Esophagus (tissue), 2 donors: ENCODE measurements at regions not wholly inside any gene's neighbourhood (a gene's known extent, or its start where the extent isn't known, plus 50 kb on each side); places are given as distances from the start of the nearest gene placed in this dataset.

Experiments
- H3K27ac ChIP-seq, 2 donors: one replicate each; pipeline ENCODE4 v1.5.1; 2013; ENCODE audit warnings: low read depth in 2 of 2, mild to moderate bottlenecking in 2 of 2, inconsistent platforms in 1 of 2, low read length in 1 of 2, moderate library complexity in 1 of 2
- H3K27me3 ChIP-seq, 2 donors: one replicate each; pipeline ENCODE4 v1.6.1; 2013; ENCODE audit warnings: low read length in 2 of 2, control low read depth in 1 of 2, mild to moderate bottlenecking in 1 of 2; ENCODE audit not compliant: insufficient read depth in 2 of 2, control insufficient read depth in 1 of 2
- H3K36me3 ChIP-seq, 2 donors: one replicate each; pipeline ENCODE4 v1.6.1; 2013; ENCODE audit warnings: low read length in 1 of 2; ENCODE audit not compliant: control insufficient read depth in 2 of 2, insufficient read depth in 2 of 2
- H3K4me1 ChIP-seq, 2 donors: one replicate each; pipeline ENCODE4 v1.6.1; 2013; ENCODE audit warnings: low read length in 1 of 2; ENCODE audit not compliant: control insufficient read depth in 2 of 2, insufficient read depth in 2 of 2
- H3K4me3 ChIP-seq, 2 donors: one replicate each; pipeline ENCODE4 v1.5.1; 2013; ENCODE audit warnings: low read length in 2 of 2, mild to moderate bottlenecking in 2 of 2, low read depth in 1 of 2, moderate library complexity in 1 of 2
- H3K9me3 ChIP-seq, 2 donors: one replicate each; pipeline ENCODE4 v1.6.1; 2013; ENCODE audit warnings: mild to moderate bottlenecking in 2 of 2, low read depth in 1 of 2, low read length in 1 of 2, moderate library complexity in 1 of 2; ENCODE audit not compliant: control insufficient read depth in 2 of 2, insufficient read depth in 1 of 2
- WGBS, 2 donors: extraction: QIAGEN DNeasy Blood & Tissue Kit; methylation state at CpG; one replicate each; pipeline ENCODE4 v1.1.7; 2013; 5-methylcytosine and 5-hydroxymethylcytosine counted together
- donor health status: healthy with polysubstance abuse.
- donor health status: Bipolar disorder and iron deficiency.

DNA sequence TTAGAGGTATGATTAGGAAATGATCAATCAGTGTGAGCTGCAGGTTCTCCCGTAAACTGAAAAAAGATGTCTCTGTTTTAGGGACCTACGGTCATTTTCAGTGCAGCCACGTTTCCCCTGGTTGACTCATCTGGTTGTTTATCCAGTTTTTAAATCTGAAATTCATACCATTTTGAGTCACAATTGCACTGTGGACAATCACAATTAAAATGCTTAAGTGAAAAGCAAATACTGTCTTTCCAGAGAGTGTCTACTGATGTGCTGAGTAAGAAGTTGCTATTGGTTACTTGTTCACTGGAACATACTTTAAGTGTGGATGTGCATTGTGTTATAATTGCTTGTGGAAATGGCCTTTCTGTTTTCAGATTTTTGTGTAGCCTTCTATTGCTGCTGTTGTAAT, 305.1 kb upstream of the SASH1 start:
- H3K4me1 ChIP-seq, result no peaks in the 10 kb centered on the region
- WGBS, 2 donors, result 56 to 65% methylated on average over 3 of the region's 3 CpGs
- no peaks in the 10 kb centered on the region for H3K36me3 ChIP-seq
- H3K27me3 ChIP-seq, result no peaks in the 10 kb centered on the region
- H3K27ac ChIP-seq, result no peak overlapping the region
- H3K4me3 ChIP-seq, result no peak overlapping the region
- peaks cover 0 to 2% of the 10 kb centered on the region in 2 donors for H3K9me3 ChIP-seq

- WGBS, 2 donors, result 67 to 72% methylated on average over 4 of the region's 4 CpGs
- H3K4me3 ChIP-seq, result no peak overlapping the region
- H3K27me3 ChIP-seq, result no peaks in the 10 kb centered on the region
- no peaks in the 10 kb centered on the region for H3K4me1 ChIP-seq
- no peaks in the 10 kb centered on the region for H3K36me3 ChIP-seq
- peaks cover 0 to 2% of the 10 kb centered on the region in 2 donors for H3K9me3 ChIP-seq
- no peak overlapping the region for H3K27ac ChIP-seq
Observed at GRCh38 chr6:148041546-148041945, 301.1 kb upstream of the SASH1 start.

- no peaks in the 10 kb centered on the region for H3K4me1 ChIP-seq
- H3K9me3 ChIP-seq, result peaks cover 0 to 2% of the 10 kb centered on the region in 2 donors
- 40 to 42% methylated on average over 1 of the region's 1 CpG for WGBS, 2 donors
- H3K27me3 ChIP-seq, result no peaks in the 10 kb centered on the region
- no peak overlapping the region for H3K4me3 ChIP-seq
- H3K27ac ChIP-seq, result no peak overlapping the region
- no peaks in the 10 kb centered on the region for H3K36me3 ChIP-seq
Observed at GRCh38 chr6:148042536-148042935, 300.1 kb upstream of the SASH1 start.

GRCh38 chr6:148044261-148044751, 298.3 kb upstream of the SASH1 start:
- H3K9me3 ChIP-seq, result peaks cover 0 to 2% of the 10 kb centered on the region in 2 donors
- no peaks in the 10 kb centered on the region for H3K36me3 ChIP-seq
- H3K4me3 ChIP-seq, result no peak overlapping the region
- 66 to 81% methylated on average over 1 of the region's 1 CpG for WGBS, 2 donors
- no peaks in the 10 kb centered on the region for H3K27me3 ChIP-seq
- no peak overlapping the region for H3K27ac ChIP-seq
- H3K4me1 ChIP-seq, result no peaks in the 10 kb centered on the region

DNA sequence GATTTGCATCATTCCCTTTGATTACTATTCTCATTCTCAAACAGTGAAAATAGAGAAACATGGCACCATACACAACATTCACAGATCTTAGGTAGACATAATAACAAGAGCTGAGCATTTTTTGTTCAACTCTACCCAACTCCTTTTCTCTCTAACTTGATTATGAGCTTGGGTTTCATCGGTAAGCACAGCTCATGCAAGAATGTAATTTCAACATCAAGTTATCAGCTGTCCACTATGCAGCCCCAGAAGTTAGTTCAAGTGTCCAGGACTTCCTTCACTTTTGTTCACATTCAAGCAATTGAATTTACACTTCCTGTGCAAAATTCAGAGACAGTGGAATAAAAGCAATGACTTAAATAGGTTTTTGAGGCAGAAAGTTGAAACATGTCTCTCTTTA, 297.7 kb upstream of the SASH1 start:
- Histone ChIP-seq H3K27ac (no peak overlapping the region), H3K27me3 (no peaks in the 10 kb centered on the region), H3K4me3 (no peak overlapping the region), H3K36me3 (no peaks in the 10 kb centered on the region), H3K4me1 (no peaks in the 10 kb centered on the region), H3K9me3 (peaks cover 0 to 2% of the 10 kb centered on the region in 2 donors)
- WGBS, 2 donors, result 62 to 79% methylated on average over 1 of the region's 1 CpG

- WGBS, 2 donors, result 94 to 95% methylated on average over 5 of the region's 5 CpGs
- Histone ChIP-seq H3K27ac (no peak overlapping the region), H3K4me1 (no peaks in the 10 kb centered on the region), H3K27me3 (no peaks in the 10 kb centered on the region), H3K9me3 (no peaks in the 10 kb centered on the region), H3K36me3 (no peaks in the 10 kb centered on the region), H3K4me3 (no peak overlapping the region)
Observed at GRCh38 chr6:148053209-148053608, 289.4 kb upstream of the SASH1 start.

DNA sequence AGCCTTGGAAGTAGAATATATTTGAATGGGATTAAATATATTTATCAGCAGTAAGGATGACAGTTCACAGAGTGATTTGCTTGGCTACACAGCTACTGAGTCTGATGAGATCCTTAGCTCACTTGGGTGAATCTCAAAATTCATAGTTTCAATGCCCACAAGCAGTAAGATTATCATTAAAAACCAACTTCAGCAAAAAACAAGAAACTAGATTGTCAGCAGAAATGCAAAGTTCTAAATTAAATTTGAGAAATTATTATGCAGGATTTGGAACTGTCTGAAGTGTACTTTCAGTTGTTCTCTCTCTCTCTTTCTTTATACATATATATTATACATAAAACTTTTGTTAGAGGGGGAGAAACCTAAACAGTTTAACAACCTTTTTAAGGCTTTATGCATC, 288.8 kb upstream of the SASH1 start:
- Histone ChIP-seq H3K27ac (no peak overlapping the region), H3K36me3 (no peaks in the 10 kb centered on the region), H3K4me3 (no peak overlapping the region), H3K4me1 (no peaks in the 10 kb centered on the region), H3K27me3 (no peaks in the 10 kb centered on the region), H3K9me3 (no peaks in the 10 kb centered on the region)

GRCh38 chr6:148054219-148054618, 288.4 kb upstream of the SASH1 start:
- no peaks in the 10 kb centered on the region for H3K9me3 ChIP-seq
- no peaks in the 10 kb centered on the region for H3K27me3 ChIP-seq
- WGBS, 2 donors, result 90 to 95% methylated on average over 1 of the region's 1 CpG

GRCh38 chr6:148055419-148055818, 287.2 kb upstream of the SASH1 start:
- 75 to 91% methylated on average over 3 of the region's 3 CpGs for WGBS, 2 donors
- Histone ChIP-seq H3K9me3 (peaks cover 0 to 3% of the 10 kb centered on the region in 2 donors), H3K27ac (no peak overlapping the region), H3K36me3 (no peaks in the 10 kb centered on the region), H3K4me3 (no peak overlapping the region), H3K4me1 (no peaks in the 10 kb centered on the region), H3K27me3 (no peaks in the 10 kb centered on the region)

More at GRCh38 chr6:148054219-148054618, 288.4 kb upstream of the SASH1 start:
- Histone ChIP-seq H3K4me3 (no peak overlapping the region), H3K36me3 (no peaks in the 10 kb centered on the region), H3K4me1 (no peaks in the 10 kb centered on the region), H3K27ac (no peak overlapping the region)

- H3K9me3 ChIP-seq, result peaks cover 0 to 10% of the 10 kb centered on the region in 2 donors
- no peaks in the 10 kb centered on the region for H3K27me3 ChIP-seq
- no peak overlapping the region for H3K4me3 ChIP-seq
- no peak overlapping the region for H3K27ac ChIP-seq
- WGBS, 2 donors, result 87 to 90% methylated on average over 1 of the region's 1 CpG
- H3K36me3 ChIP-seq, result no peaks in the 10 kb centered on the region
- no peaks in the 10 kb centered on the region for H3K4me1 ChIP-seq
Observed at GRCh38 chr6:148059869-148060268, 282.8 kb upstream of the SASH1 start.
